Breast epithelium (tissue), 3 donors: ENCODE measurements at regions not wholly inside any gene's neighbourhood (a gene's known extent, or its start where the extent isn't known, plus 50 kb on each side); places are given as distances from the start of the nearest gene placed in this dataset.

Experiments used
- POLR2A ChIP-seq: fragments of 450-650 bp; IDR thresholded peaks from one replicate; pipeline ENCODE4 v1.6.1; 2016; ENCODE audit warnings: antibody characterized with exemption, mild to moderate bottlenecking, moderate library complexity
- TF ChIP-seq, protein P1 (sequence below), 3 donors: fragments of 450-650 bp; IDR thresholded peaks; one replicate each; pipeline ENCODE4 v1.5.1; 2016 to 2017; ENCODE audit warnings: antibody characterized with exemption in 3 of 3, mild to moderate bottlenecking in 3 of 3, moderate library complexity in 3 of 3

DNA sequence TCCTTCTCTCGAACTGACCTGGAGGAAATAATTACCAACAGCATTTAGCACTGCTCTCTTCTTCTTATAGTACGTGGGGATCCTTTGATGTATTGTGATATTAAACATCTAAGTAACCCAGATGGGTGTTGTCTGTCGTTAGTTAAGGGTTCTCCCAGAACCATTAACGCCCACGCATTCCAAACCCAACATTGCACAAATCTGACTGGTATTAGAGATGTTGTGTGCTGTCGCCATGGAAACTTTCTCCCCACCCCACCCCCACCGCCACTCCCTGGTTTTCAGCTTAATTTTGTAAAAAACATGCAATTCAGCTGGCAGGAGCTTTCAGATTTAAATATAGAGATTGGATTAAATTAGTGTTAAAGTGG lies 1495.2 kb downstream of the TBC1D22A start:
- TF ChIP-seq, protein P1, sequence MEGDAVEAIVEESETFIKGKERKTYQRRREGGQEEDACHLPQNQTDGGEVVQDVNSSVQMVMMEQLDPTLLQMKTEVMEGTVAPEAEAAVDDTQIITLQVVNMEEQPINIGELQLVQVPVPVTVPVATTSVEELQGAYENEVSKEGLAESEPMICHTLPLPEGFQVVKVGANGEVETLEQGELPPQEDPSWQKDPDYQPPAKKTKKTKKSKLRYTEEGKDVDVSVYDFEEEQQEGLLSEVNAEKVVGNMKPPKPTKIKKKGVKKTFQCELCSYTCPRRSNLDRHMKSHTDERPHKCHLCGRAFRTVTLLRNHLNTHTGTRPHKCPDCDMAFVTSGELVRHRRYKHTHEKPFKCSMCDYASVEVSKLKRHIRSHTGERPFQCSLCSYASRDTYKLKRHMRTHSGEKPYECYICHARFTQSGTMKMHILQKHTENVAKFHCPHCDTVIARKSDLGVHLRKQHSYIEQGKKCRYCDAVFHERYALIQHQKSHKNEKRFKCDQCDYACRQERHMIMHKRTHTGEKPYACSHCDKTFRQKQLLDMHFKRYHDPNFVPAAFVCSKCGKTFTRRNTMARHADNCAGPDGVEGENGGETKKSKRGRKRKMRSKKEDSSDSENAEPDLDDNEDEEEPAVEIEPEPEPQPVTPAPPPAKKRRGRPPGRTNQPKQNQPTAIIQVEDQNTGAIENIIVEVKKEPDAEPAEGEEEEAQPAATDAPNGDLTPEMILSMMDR (IDR thresholded peaks at IDR 0.05) = no peak
- TF ChIP-seq POLR2A = no peak
